SU-DHL-6 (cell line): ENCODE measurements at regions not wholly inside any gene's neighbourhood (a gene's known extent, or its start where the extent isn't known, plus 50 kb on each side); places are given as distances from the start of the nearest gene placed in this dataset.

Experiments used
- H2AFZ ChIP-seq: fragments of 200-600 bp; sonication (generic); 2 replicates; pipeline ENCODE4 v1.6.1; 2014; ENCODE audit warnings: low read depth, mild to moderate bottlenecking, moderate library complexity, mixed read lengths, antibody characterized with exemption, low read length; ENCODE audit not compliant: severe bottlenecking
- H3F3A ChIP-seq: fragments of 200-600 bp; shearing (Covaris generic); 2 replicates; pipeline ENCODE4 v1.6.0; 2016; ENCODE audit warnings: antibody characterized with exemption, mild to moderate bottlenecking; ENCODE audit not compliant: insufficient read depth
- H3K27ac ChIP-seq: fragments of 200-600 bp; sonication (generic); 2 replicates; pipeline ENCODE4 v1.5.1; 2016; ENCODE audit warnings: low read depth, mild to moderate bottlenecking, low read length, moderate library complexity, mixed read lengths
- H3K27me3 ChIP-seq: fragments of 200-600 bp; sonication (generic), shearing (Covaris generic); 2 replicates; pipeline ENCODE4 v1.6.0; 2014; ENCODE audit warnings: mild to moderate bottlenecking, low read length
- H3K36me3 ChIP-seq: fragments of 200-600 bp; sonication (generic); 2 replicates; pipeline ENCODE4 v1.6.1; 2014; ENCODE audit warnings: mild to moderate bottlenecking, low read length, mixed read lengths
- H3K4me2 ChIP-seq: fragments of 300-600, 200-600 bp; shearing (Covaris generic), sonication (generic); 2 replicates; pipeline ENCODE4 v1.6.0; 2014; ENCODE audit warnings: low read length, low read depth, mild to moderate bottlenecking; ENCODE audit not compliant: poor library complexity, severe bottlenecking
- H3K4me3 ChIP-seq: fragments of 200-600 bp; sonication (generic); 2 replicates; pipeline ENCODE4 v1.5.1; 2014; ENCODE audit warnings: antibody characterized with exemption, low read length, mild to moderate bottlenecking, mixed read lengths; ENCODE audit not compliant: insufficient read depth, poor library complexity, severe bottlenecking
- H3K79me2 ChIP-seq: fragments of 200-600 bp; sonication (generic); 2 replicates; pipeline ENCODE4 v1.6.1; 2014; ENCODE audit warnings: mild to moderate bottlenecking, low read length, moderate library complexity; ENCODE audit not compliant: insufficient read depth
- H3K9ac ChIP-seq: fragments of 200-600 bp; sonication (generic); 2 replicates; pipeline ENCODE4 v1.7.0; 2014; ENCODE audit warnings: mild to moderate bottlenecking, low read length
- H3K9me2 ChIP-seq: fragments of 200-600 bp; sonication (generic); replicated peaks from 2 replicates; pipeline ENCODE4 v1.6.1; 2014; ENCODE audit warnings: low read length; ENCODE audit not compliant: insufficient read depth
- H3K9me3 ChIP-seq: fragments of 200-600 bp; sonication (generic); 2 replicates; pipeline ENCODE4 v1.6.1; 2014; ENCODE audit warnings: low read length, mixed read lengths; ENCODE audit not compliant: insufficient read depth
- H4K20me1 ChIP-seq: fragments of 200-600 bp; sonication (generic); 2 replicates; pipeline ENCODE4 v1.6.1; 2014; ENCODE audit warnings: low read depth, mild to moderate bottlenecking, antibody characterized with exemption, low read length, moderate library complexity, mixed read lengths
- CTCF ChIP-seq: fragments of 200-600 bp; sonication (generic); IDR thresholded peaks from one replicate; pipeline ENCODE4 v1.5.1; 2017; ENCODE audit warnings: antibody characterized with exemption, mild to moderate bottlenecking, low read length, moderate library complexity; ENCODE audit not compliant: insufficient read depth, poor library complexity, severe bottlenecking
- EZH2phosphoT487 ChIP-seq: fragments of 200-600 bp; sonication (generic), shearing (Covaris generic); conservative IDR thresholded peaks from 2 replicates; pipeline ENCODE4 v1.6.1; 2018; ENCODE audit warnings: mild to moderate bottlenecking, antibody characterized with exemption, low read length, moderate library complexity, mixed read lengths

GRCh38 chr7:26928703-26929347 is 64.4 kb upstream of the SKAP2 start:
- Histone ChIP-seq H4K20me1 (no peaks in the 10 kb centered on the region), H2AFZ (no peak overlapping the region), H3K36me3 (no peaks in the 10 kb centered on the region), H3K9me2 (no peaks in the 10 kb centered on the region), H3K4me2 (no peak overlapping the region), H3K27ac (no peak overlapping the region), H3K9ac (no peak overlapping the region), H3K27me3 (no peaks in the 10 kb centered on the region), H3F3A (no peaks in the 10 kb centered on the region), H3K9me3 (no peaks in the 10 kb centered on the region), H3K4me3 (no peak overlapping the region), H3K79me2 (no peaks in the 10 kb centered on the region)
- no peak for TF ChIP-seq EZH2phosphoT487
- TF ChIP-seq CTCF: no peak

GRCh38 chr7:26925768-26926167 is 61.4 kb upstream of the SKAP2 start:
- Histone ChIP-seq H3K9me3 (no peaks in the 10 kb centered on the region), H3K4me3 (no peak overlapping the region), H3K4me2 (no peak overlapping the region), H3F3A (no peaks in the 10 kb centered on the region), H2AFZ (no peak overlapping the region), H3K36me3 (no peaks in the 10 kb centered on the region), H3K79me2 (no peaks in the 10 kb centered on the region), H3K27me3 (no peaks in the 10 kb centered on the region), H3K9ac (no peak overlapping the region), H4K20me1 (no peaks in the 10 kb centered on the region), H3K27ac (no peak overlapping the region), H3K9me2 (no peaks in the 10 kb centered on the region)
- no peak for TF ChIP-seq EZH2phosphoT487
- no peak for TF ChIP-seq CTCF

GRCh38 chr7:26924149-26924767 is 59.9 kb upstream of the SKAP2 start:
- Histone ChIP-seq H3K79me2 (no peaks in the 10 kb centered on the region), H3K27me3 (no peaks in the 10 kb centered on the region), H4K20me1 (no peaks in the 10 kb centered on the region), H3K9me3 (no peaks in the 10 kb centered on the region), H3K9ac (no peak overlapping the region), H3K4me2 (no peak overlapping the region), H3F3A (no peaks in the 10 kb centered on the region), H3K27ac (no peak overlapping the region), H3K4me3 (no peak overlapping the region), H3K9me2 (no peaks in the 10 kb centered on the region), H2AFZ (no peak overlapping the region), H3K36me3 (no peaks in the 10 kb centered on the region)
- no peak for TF ChIP-seq EZH2phosphoT487
- no peak for TF ChIP-seq CTCF
